Liver (tissue), 8 donors: ENCODE measurements at regions not wholly inside any gene's neighbourhood (a gene's known extent, or its start where the extent isn't known, plus 50 kb on each side); places are given as distances from the start of the nearest gene placed in this dataset.

ENCODE experiments used
- DNase-seq: peaks from one replicate; pipeline ENCODE4 v3.0.0-alpha.2; 2017; ENCODE audit warnings: low spot score
- H3K27ac ChIP-seq, 2 donors: one replicate each; pipeline ENCODE4 v1.7.0; 2013; ENCODE audit warnings: inconsistent platforms in 2 of 2, low read length in 2 of 2, control low read depth in 1 of 2, low read depth in 1 of 2, mild to moderate bottlenecking in 1 of 2
- H3K27me3 ChIP-seq, 4 donors: one replicate each; pipeline versions ENCODE4 v1.6.1 to v1.7.0; 2013; ENCODE audit warnings: low read length in 3 of 4, inconsistent platforms in 1 of 4, mild to moderate bottlenecking in 1 of 4, moderate library complexity in 1 of 4; ENCODE audit not compliant: control insufficient read depth in 4 of 4, insufficient read depth in 4 of 4
- H3K36me3 ChIP-seq, 4 donors: one replicate each; pipeline versions ENCODE4 v1.6.1 to v1.7.0; 2013; ENCODE audit warnings: low read length in 3 of 4, mild to moderate bottlenecking in 3 of 4, low read depth in 1 of 4, moderate library complexity in 1 of 4; ENCODE audit not compliant: control insufficient read depth in 4 of 4, insufficient read depth in 3 of 4
- H3K4me1 ChIP-seq, 4 donors: one replicate each; pipeline versions ENCODE4 v1.6.1 to v1.7.0; 2013; ENCODE audit warnings: low read length in 3 of 4, mild to moderate bottlenecking in 3 of 4, moderate library complexity in 1 of 4; ENCODE audit not compliant: control insufficient read depth in 4 of 4, insufficient read depth in 4 of 4
- H3K4me3 ChIP-seq, 3 donors: one replicate each; pipeline versions ENCODE4 v1.6.1 to v1.7.0; 2013; ENCODE audit warnings: low read length in 3 of 3, control low read depth in 1 of 3, low read depth in 1 of 3, mild to moderate bottlenecking in 1 of 3
- H3K9ac ChIP-seq, 2 donors: one replicate each; pipeline ENCODE4 v1.7.0; 2013; ENCODE audit warnings: low read length in 2 of 2, mild to moderate bottlenecking in 2 of 2, moderate library complexity in 2 of 2, control low read depth in 1 of 2, low read depth in 1 of 2
- H3K9me3 ChIP-seq, 4 donors: one replicate each; pipeline versions ENCODE4 v1.6.1 to v1.7.0; 2013; ENCODE audit warnings: low read length in 3 of 4; ENCODE audit not compliant: control insufficient read depth in 4 of 4
- EGR1 ChIP-seq, 2 donors: IDR thresholded peaks; 2 replicates each; pipeline ENCODE4 v1.6.1; 2016 to 2018; ENCODE audit warnings: antibody characterized with exemption in 2 of 2, low read depth in 2 of 2
- FOXA1 ChIP-seq: IDR thresholded peaks from 2 replicates; pipeline ENCODE4 v1.6.1; 2016; ENCODE audit warnings: antibody characterized with exemption
- FOXA2 ChIP-seq: IDR thresholded peaks from 2 replicates; pipeline ENCODE4 v1.6.1; 2016; ENCODE audit warnings: antibody characterized with exemption
- GABPA ChIP-seq, 2 donors: IDR thresholded peaks in 1 of 2; conservative IDR thresholded peaks in 1 of 2; 2 replicates each; pipeline ENCODE4 v1.6.1; 2016; ENCODE audit warnings: antibody characterized with exemption in 2 of 2, mild to moderate bottlenecking in 1 of 2, moderate library complexity in 1 of 2
- HNF4A ChIP-seq, 2 donors: conservative IDR thresholded peaks; 2 replicates each; pipeline ENCODE4 v1.6.1; 2016; ENCODE audit warnings: antibody characterized with exemption in 2 of 2, mild to moderate bottlenecking in 2 of 2
- HNF4G ChIP-seq: IDR thresholded peaks from 2 replicates; pipeline ENCODE4 v1.6.1; 2016; ENCODE audit warnings: antibody characterized with exemption
- JUND ChIP-seq, 2 donors: IDR thresholded peaks; 2 replicates each; pipeline ENCODE4 v1.6.1; 2016; ENCODE audit warnings: antibody characterized with exemption in 2 of 2
- NR2F2 ChIP-seq: IDR thresholded peaks from 2 replicates; pipeline ENCODE4 v1.6.1; 2016; ENCODE audit warnings: antibody characterized with exemption
- RXRA ChIP-seq, 2 donors: IDR thresholded peaks; 2 replicates each; pipeline ENCODE4 v1.6.1; 2017 to 2018; ENCODE audit warnings: antibody characterized with exemption in 2 of 2, mild to moderate bottlenecking in 1 of 2
- SP1 ChIP-seq: IDR thresholded peaks from 2 replicates; pipeline ENCODE4 v1.6.1; 2018; ENCODE audit warnings: antibody characterized with exemption, mild to moderate bottlenecking
- TAF1 ChIP-seq: conservative IDR thresholded peaks from 2 replicates; pipeline ENCODE4 v1.6.1; 2016; ENCODE audit warnings: antibody characterized with exemption, mild to moderate bottlenecking
- YY1 ChIP-seq: IDR thresholded peaks from 2 replicates; pipeline ENCODE4 v1.6.1; 2016; ENCODE audit warnings: antibody characterized with exemption, mild to moderate bottlenecking
- WGBS: extraction: QIAGEN DNeasy Blood & Tissue Kit; methylation state at CpG from one replicate; pipeline ENCODE4 v1.1.7; 2013; 5-methylcytosine and 5-hydroxymethylcytosine counted together
- TF ChIP-seq, protein P1 (sequence below): IDR thresholded peaks from 2 replicates; pipeline ENCODE4 v1.6.1; 2016; ENCODE audit warnings: antibody characterized with exemption
- TF ChIP-seq, protein P2 (sequence below): fragments of 150-350 bp; IDR thresholded peaks from 2 replicates; pipeline ENCODE4 v1.5.1; 2017; ENCODE audit warnings: improper control_type of control experiment, low read depth, low read length; ENCODE audit not compliant: missing input control
- TF ChIP-seq, protein P3 (sequence below): IDR thresholded peaks from 2 replicates; pipeline ENCODE4 v1.6.1; 2016; ENCODE audit warnings: antibody characterized with exemption, mild to moderate bottlenecking
- TF ChIP-seq, protein P4 (sequence below): IDR thresholded peaks from 2 replicates; pipeline ENCODE4 v1.6.1; 2016; ENCODE audit warnings: antibody characterized with exemption
- donor health status: healthy.
- donor health status: healthy.
- donor health status: healthy.
- donor health status: healthy.
- donor health status: healthy.

DNA sequence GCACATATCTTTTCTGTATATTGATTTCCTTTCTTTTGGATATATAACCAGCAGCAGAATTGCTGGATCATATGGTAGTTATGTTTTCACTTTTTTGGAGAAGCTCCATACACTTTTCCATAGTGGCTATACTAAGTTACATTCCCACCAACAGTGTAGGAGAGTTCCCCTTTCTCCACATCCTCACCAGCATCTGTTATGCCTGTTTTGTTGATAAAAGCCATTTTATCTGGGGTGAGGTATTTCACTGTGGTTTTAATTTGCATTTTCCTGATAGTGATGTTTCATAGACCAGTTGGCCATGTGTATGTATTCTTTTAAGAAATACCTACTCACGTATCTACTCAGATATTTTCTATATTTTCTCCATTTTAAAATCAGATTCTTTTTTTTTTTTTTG lies 419.3 kb upstream of the FAT3 start:
- H3K9ac ChIP-seq: no peak overlapping the region
- 88% methylated on average over 1 of the region's 1 CpG for WGBS
- no peak for DNase-seq
- H3K27me3 ChIP-seq: no peaks in the 10 kb centered on the region
- no peak overlapping the region for H3K4me3 ChIP-seq
- no peak overlapping the region for H3K27ac ChIP-seq
- no peaks in the 10 kb centered on the region for H3K9me3 ChIP-seq
- H3K4me1 ChIP-seq: no peaks in the 10 kb centered on the region
- no peak for TF ChIP-seq SP1
- no peak for TF ChIP-seq HNF4G
- TF ChIP-seq JUND (IDR thresholded peaks at IDR 0.05): no peak
- no peak for TF ChIP-seq NR2F2
- TF ChIP-seq FOXA2: no peak
- H3K36me3 ChIP-seq: no peaks in the 10 kb centered on the region

DNA sequence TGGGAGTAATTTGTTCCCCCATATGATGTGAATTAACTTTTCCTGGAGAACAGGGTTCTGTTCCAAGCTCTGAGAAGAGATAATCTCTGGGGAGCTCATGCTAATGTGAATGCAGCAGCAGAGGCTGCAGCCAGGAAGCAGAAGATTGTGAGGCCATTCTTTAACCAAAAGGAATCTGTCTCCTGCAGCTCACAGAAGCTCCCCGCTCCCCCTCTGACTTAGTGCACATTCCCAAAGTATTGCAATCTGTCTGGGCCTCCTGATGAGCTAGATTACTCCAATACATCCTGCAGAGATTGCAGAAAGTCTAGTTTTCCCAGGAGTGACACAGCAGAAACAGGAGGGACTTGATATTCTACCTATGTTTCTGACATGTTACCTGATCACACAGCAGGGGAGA lies 420.6 kb upstream of the FAT3 start:
- H3K36me3 ChIP-seq: no peaks in the 10 kb centered on the region
- H3K27ac ChIP-seq: no peak overlapping the region
- 77% methylated on average over 1 of the region's 1 CpG for WGBS
- no peak for TF ChIP-seq EGR1 (IDR thresholded peaks at IDR 0.05; ENCODE audit: low read depth in 2 of 2)
- TF ChIP-seq SP1: no peak
- no peak for TF ChIP-seq YY1
- no peak overlapping the region for H3K4me3 ChIP-seq
- H3K9ac ChIP-seq: no peak overlapping the region
- no peaks in the 10 kb centered on the region for H3K9me3 ChIP-seq
- no peak for DNase-seq
- H3K4me1 ChIP-seq: no peaks in the 10 kb centered on the region
- no peaks in the 10 kb centered on the region for H3K27me3 ChIP-seq

DNA sequence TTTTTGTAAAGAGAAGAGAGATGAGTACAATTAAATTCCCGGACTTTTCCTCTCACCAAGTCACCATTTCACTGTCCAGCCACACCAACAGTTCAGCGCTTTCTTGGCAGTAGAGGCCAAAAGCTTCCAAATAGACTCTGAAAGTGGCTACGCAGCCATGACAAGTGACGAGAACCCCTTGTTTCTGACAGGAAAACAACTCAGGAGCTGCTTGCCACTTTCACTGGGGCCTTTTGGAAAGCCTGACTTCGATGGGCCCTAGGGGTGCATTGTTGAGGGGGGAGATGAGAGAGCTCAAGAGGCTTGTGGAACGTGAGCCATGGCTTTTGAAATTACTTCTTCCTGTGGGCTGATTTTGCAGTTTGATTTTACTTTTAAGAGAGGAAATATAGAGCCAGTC lies 422.1 kb upstream of the FAT3 start:
- TF ChIP-seq FOXA2 (no peak), SP1 (no peak), HNF4G (no peak), JUND (IDR thresholded peaks at IDR 0.05) (no peak), HNF4A (conservative IDR thresholded peaks at IDR 0.05) (no peak), RXRA (IDR thresholded peaks at IDR 0.05) (no peak), YY1 (no peak), FOXA1 (no peak), GABPA (IDR thresholded peaks at IDR 0.05 in 1 of 2, conservative IDR thresholded peaks at IDR 0.05 in 1 of 2) (no peak), NR2F2 (no peak), EGR1 (IDR thresholded peaks at IDR 0.05; ENCODE audit: low read depth in 2 of 2) (no peak), TAF1 (no peak)
- TF ChIP-seq, protein P1, sequence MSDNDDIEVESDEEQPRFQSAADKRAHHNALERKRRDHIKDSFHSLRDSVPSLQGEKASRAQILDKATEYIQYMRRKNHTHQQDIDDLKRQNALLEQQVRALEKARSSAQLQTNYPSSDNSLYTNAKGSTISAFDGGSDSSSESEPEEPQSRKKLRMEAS: no peak
- TF ChIP-seq, protein P2, sequence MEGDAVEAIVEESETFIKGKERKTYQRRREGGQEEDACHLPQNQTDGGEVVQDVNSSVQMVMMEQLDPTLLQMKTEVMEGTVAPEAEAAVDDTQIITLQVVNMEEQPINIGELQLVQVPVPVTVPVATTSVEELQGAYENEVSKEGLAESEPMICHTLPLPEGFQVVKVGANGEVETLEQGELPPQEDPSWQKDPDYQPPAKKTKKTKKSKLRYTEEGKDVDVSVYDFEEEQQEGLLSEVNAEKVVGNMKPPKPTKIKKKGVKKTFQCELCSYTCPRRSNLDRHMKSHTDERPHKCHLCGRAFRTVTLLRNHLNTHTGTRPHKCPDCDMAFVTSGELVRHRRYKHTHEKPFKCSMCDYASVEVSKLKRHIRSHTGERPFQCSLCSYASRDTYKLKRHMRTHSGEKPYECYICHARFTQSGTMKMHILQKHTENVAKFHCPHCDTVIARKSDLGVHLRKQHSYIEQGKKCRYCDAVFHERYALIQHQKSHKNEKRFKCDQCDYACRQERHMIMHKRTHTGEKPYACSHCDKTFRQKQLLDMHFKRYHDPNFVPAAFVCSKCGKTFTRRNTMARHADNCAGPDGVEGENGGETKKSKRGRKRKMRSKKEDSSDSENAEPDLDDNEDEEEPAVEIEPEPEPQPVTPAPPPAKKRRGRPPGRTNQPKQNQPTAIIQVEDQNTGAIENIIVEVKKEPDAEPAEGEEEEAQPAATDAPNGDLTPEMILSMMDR: no peak
- TF ChIP-seq, protein P3, sequence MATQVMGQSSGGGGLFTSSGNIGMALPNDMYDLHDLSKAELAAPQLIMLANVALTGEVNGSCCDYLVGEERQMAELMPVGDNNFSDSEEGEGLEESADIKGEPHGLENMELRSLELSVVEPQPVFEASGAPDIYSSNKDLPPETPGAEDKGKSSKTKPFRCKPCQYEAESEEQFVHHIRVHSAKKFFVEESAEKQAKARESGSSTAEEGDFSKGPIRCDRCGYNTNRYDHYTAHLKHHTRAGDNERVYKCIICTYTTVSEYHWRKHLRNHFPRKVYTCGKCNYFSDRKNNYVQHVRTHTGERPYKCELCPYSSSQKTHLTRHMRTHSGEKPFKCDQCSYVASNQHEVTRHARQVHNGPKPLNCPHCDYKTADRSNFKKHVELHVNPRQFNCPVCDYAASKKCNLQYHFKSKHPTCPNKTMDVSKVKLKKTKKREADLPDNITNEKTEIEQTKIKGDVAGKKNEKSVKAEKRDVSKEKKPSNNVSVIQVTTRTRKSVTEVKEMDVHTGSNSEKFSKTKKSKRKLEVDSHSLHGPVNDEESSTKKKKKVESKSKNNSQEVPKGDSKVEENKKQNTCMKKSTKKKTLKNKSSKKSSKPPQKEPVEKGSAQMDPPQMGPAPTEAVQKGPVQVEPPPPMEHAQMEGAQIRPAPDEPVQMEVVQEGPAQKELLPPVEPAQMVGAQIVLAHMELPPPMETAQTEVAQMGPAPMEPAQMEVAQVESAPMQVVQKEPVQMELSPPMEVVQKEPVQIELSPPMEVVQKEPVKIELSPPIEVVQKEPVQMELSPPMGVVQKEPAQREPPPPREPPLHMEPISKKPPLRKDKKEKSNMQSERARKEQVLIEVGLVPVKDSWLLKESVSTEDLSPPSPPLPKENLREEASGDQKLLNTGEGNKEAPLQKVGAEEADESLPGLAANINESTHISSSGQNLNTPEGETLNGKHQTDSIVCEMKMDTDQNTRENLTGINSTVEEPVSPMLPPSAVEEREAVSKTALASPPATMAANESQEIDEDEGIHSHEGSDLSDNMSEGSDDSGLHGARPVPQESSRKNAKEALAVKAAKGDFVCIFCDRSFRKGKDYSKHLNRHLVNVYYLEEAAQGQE: no peak
- TF ChIP-seq, protein P4, sequence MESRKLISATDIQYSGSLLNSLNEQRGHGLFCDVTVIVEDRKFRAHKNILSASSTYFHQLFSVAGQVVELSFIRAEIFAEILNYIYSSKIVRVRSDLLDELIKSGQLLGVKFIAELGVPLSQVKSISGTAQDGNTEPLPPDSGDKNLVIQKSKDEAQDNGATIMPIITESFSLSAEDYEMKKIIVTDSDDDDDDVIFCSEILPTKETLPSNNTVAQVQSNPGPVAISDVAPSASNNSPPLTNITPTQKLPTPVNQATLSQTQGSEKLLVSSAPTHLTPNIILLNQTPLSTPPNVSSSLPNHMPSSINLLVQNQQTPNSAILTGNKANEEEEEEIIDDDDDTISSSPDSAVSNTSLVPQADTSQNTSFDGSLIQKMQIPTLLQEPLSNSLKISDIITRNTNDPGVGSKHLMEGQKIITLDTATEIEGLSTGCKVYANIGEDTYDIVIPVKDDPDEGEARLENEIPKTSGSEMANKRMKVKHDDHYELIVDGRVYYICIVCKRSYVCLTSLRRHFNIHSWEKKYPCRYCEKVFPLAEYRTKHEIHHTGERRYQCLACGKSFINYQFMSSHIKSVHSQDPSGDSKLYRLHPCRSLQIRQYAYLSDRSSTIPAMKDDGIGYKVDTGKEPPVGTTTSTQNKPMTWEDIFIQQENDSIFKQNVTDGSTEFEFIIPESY: no peak
- WGBS: 81% methylated on average over 6 of the region's 6 CpGs
- Histone ChIP-seq H3K36me3 (no peaks in the 10 kb centered on the region), H3K27me3 (no peaks in the 10 kb centered on the region), H3K4me1 (no peaks in the 10 kb centered on the region), H3K4me3 (no peak overlapping the region), H3K27ac (no peak overlapping the region), H3K9me3 (no peaks in the 10 kb centered on the region), H3K9ac (no peak overlapping the region)
- no peak for DNase-seq
